Vagina (tissue), 2 donors: ENCODE measurements at regions not wholly inside any gene's neighbourhood (a gene's known extent, or its start where the extent isn't known, plus 50 kb on each side); places are given as distances from the start of the nearest gene placed in this dataset.

ENCODE experiments used
- DNase-seq, 2 donors: peaks; one replicate each; pipeline ENCODE4 v3.0.0-alpha.2; 2017; ENCODE audit errors: extremely low spot score in 2 of 2
- H3K27ac ChIP-seq: fragments of 200-600 bp; sonication (generic); one replicate; pipeline ENCODE4 v1.5.1; 2019
- H3K27me3 ChIP-seq: fragments of 200-600 bp; sonication (generic); one replicate; pipeline ENCODE4 v1.5.1; 2019
- H3K36me3 ChIP-seq, 2 donors: fragments of 200-600 bp; sonication (generic); one replicate each; pipeline ENCODE4 v1.5.1; 2017 to 2019
- H3K4me1 ChIP-seq: fragments of 200-600 bp; sonication (generic); one replicate; pipeline ENCODE4 v1.5.1; 2019
- H3K4me3 ChIP-seq, 2 donors: fragments of 200-600 bp; sonication (generic); 1 replicate in 1 of 2; 2 replicates in 1 of 2; pipeline ENCODE4 v1.5.1; 2016 to 2019
- H3K9me3 ChIP-seq: fragments of 200-600 bp; sonication (generic); one replicate; pipeline ENCODE4 v1.5.1; 2019
- CTCF ChIP-seq, 3 experiments: fragments of 450-650 bp in 2 of 3; fragments of 200-600 bp in 1 of 3; sonication (generic) in 1 of 3; IDR thresholded peaks; one replicate each; pipeline ENCODE4 v1.5.1; 2017 to 2019; ENCODE audit warnings: antibody characterized with exemption in 3 of 3, mild to moderate bottlenecking in 2 of 3, moderate library complexity in 2 of 3
- POLR2A ChIP-seq, 2 donors: fragments of 450-650 bp; IDR thresholded peaks; one replicate each; pipeline ENCODE4 v1.6.1; 2017; ENCODE audit warnings: antibody characterized with exemption in 2 of 2, mild to moderate bottlenecking in 2 of 2, moderate library complexity in 2 of 2
- POLR2AphosphoS5 ChIP-seq, 2 donors: sonication (generic); formaldehyde crosslinking; IDR thresholded peaks; one replicate each; pipeline ENCODE4 v1.9.0; 2017; ENCODE audit warnings: antibody characterized with exemption in 2 of 2, mild to moderate bottlenecking in 2 of 2, low read depth in 1 of 2; ENCODE audit not compliant: insufficient read depth in 1 of 2
- intact Hi-C: fragments of 100-400 bp; cut with DNase I; formaldehyde crosslinking; loops from one replicate; pipeline ENCODE4 v1.15.1; 2023

- Histone ChIP-seq H3K27ac (no peak overlapping the region), H3K27me3 (no peaks in the 10 kb centered on the region), H3K9me3 (no peaks in the 10 kb centered on the region), H3K4me1 (no peaks in the 10 kb centered on the region), H3K4me3 (no peak overlapping the region), H3K36me3 (no peaks in the 10 kb centered on the region)
- no peak for DNase-seq
- no peak for TF ChIP-seq POLR2AphosphoS5 (IDR thresholded peaks at IDR 0.05; ENCODE audit: insufficient read depth in 1 of 2, low read depth in 1 of 2)
- TF ChIP-seq CTCF (IDR thresholded peaks at IDR 0.05), result no peak
- no peak for TF ChIP-seq POLR2A (IDR thresholded peaks at IDR 0.05)
- intact Hi-C loops, result no loop called here
Measured at GRCh38 chr3:106290304-106290997, 421.6 kb upstream of the CBLB start.

- no peak overlapping the region for H3K27ac ChIP-seq
- TF ChIP-seq POLR2AphosphoS5 (IDR thresholded peaks at IDR 0.05; ENCODE audit: insufficient read depth in 1 of 2, low read depth in 1 of 2) (no peak), POLR2A (IDR thresholded peaks at IDR 0.05) (no peak), CTCF (IDR thresholded peaks at IDR 0.05) (no peak)
- no peak overlapping the region for H3K4me3 ChIP-seq
- no peaks in the 10 kb centered on the region for H3K27me3 ChIP-seq
- no peak for DNase-seq
- H3K36me3 ChIP-seq, result no peaks in the 10 kb centered on the region
- no peaks in the 10 kb centered on the region for H3K4me1 ChIP-seq
- no peaks in the 10 kb centered on the region for H3K9me3 ChIP-seq
- intact Hi-C loops, result no loop called here
Measured at GRCh38 chr3:106293161-106293560, 424.3 kb upstream of the CBLB start.

GRCh38 chr3:106294121-106294520, 425.3 kb upstream of the CBLB start:
- H3K9me3 ChIP-seq, result no peaks in the 10 kb centered on the region
- no peak overlapping the region for H3K27ac ChIP-seq
- no peaks in the 10 kb centered on the region for H3K27me3 ChIP-seq
- intact Hi-C loops, result no loop called here
- no peak overlapping the region for H3K4me3 ChIP-seq
- H3K36me3 ChIP-seq, result no peaks in the 10 kb centered on the region
- H3K4me1 ChIP-seq, result no peaks in the 10 kb centered on the region
- TF ChIP-seq POLR2AphosphoS5 (IDR thresholded peaks at IDR 0.05; ENCODE audit: insufficient read depth in 1 of 2, low read depth in 1 of 2) (no peak), POLR2A (IDR thresholded peaks at IDR 0.05) (no peak)
- no peak for DNase-seq

- H3K36me3 ChIP-seq, result no peaks in the 10 kb centered on the region
- intact Hi-C loops, result no loop called here
- no peak for DNase-seq
- no peaks in the 10 kb centered on the region for H3K4me1 ChIP-seq
- H3K27ac ChIP-seq, result no peak overlapping the region
- H3K4me3 ChIP-seq, result no peak overlapping the region
- H3K27me3 ChIP-seq, result no peaks in the 10 kb centered on the region
- TF ChIP-seq POLR2A (IDR thresholded peaks at IDR 0.05) (no peak), POLR2AphosphoS5 (IDR thresholded peaks at IDR 0.05; ENCODE audit: insufficient read depth in 1 of 2, low read depth in 1 of 2) (no peak), CTCF (IDR thresholded peaks at IDR 0.05) (no peak)
- no peaks in the 10 kb centered on the region for H3K9me3 ChIP-seq
Measured at GRCh38 chr3:106296062-106296461, 427.2 kb upstream of the CBLB start.

- Histone ChIP-seq H3K4me1 (no peaks in the 10 kb centered on the region), H3K36me3 (no peaks in the 10 kb centered on the region), H3K9me3 (no peaks in the 10 kb centered on the region), H3K27ac (no peak overlapping the region), H3K27me3 (no peaks in the 10 kb centered on the region), H3K4me3 (no peak overlapping the region)
- TF ChIP-seq CTCF (IDR thresholded peaks at IDR 0.05) (no peak), POLR2AphosphoS5 (IDR thresholded peaks at IDR 0.05; ENCODE audit: insufficient read depth in 1 of 2, low read depth in 1 of 2) (no peak), POLR2A (IDR thresholded peaks at IDR 0.05) (no peak)
- no peak for DNase-seq
- intact Hi-C loops, result no loop called here
Measured at GRCh38 chr3:106299300-106300098, 430.7 kb upstream of the CBLB start.
